ENCODE measurements at regions not wholly inside any gene's neighbourhood (a gene's known extent, or its start where the extent isn't known, plus 50 kb on each side); places are given as distances from the start of the nearest gene placed in this dataset.

GRCh38 chr12:58250077-58250476 lies 308.7 kb downstream of the ATP23 start:
- no peaks in the 10 kb centered on the region for H3K27me3 ChIP-seq (replicated peaks in 2 of 5; ENCODE audit: control insufficient read depth in 4 of 5, insufficient read depth in 5 of 5, low read length in 4 of 5)
- no peaks in the 10 kb centered on the region for H3K36me3 ChIP-seq (ENCODE audit: control insufficient read depth in 4 of 4, insufficient read depth in 4 of 4, low read length in 3 of 4)
- ChIA-PET POLR2A (no interaction called here), CTCF (no interaction called here)
- DNase-seq: no peak
- WGBS (ENCODE audit: insufficient coverage): 98% methylated on average over 5 of the region's 5 CpGs
- H3K9me3 ChIP-seq (ENCODE audit: control extremely low read depth in 1 of 5, control insufficient read depth in 4 of 5, insufficient read depth in 2 of 5, low read depth in 1 of 5, low read length in 4 of 5): no peaks in the 10 kb centered on the region
- no peaks in the 10 kb centered on the region for H3K4me1 ChIP-seq (ENCODE audit: control extremely low read depth in 1 of 4, control insufficient read depth in 4 of 4, insufficient read depth in 4 of 4, low read length in 3 of 4)
- no peak overlapping the region for H3K27ac ChIP-seq (ENCODE audit: insufficient read depth in 1 of 2, low read depth in 1 of 2, low read length in 2 of 2, poor library complexity in 1 of 2, severe bottlenecking in 2 of 2)
- no peak overlapping the region for H3K4me3 ChIP-seq (ENCODE audit: control insufficient read depth in 1 of 7, extremely low read depth in 1 of 7, insufficient read depth in 4 of 7, low read depth in 2 of 7, low read length in 6 of 7)

- Histone ChIP-seq H3K4me3 (ENCODE audit: control insufficient read depth in 1 of 7, extremely low read depth in 1 of 7, insufficient read depth in 4 of 7, low read depth in 2 of 7, low read length in 6 of 7) (no peak overlapping the region), H3K9me3 (ENCODE audit: control extremely low read depth in 1 of 5, control insufficient read depth in 4 of 5, insufficient read depth in 2 of 5, low read depth in 1 of 5, low read length in 4 of 5) (no peaks in the 10 kb centered on the region), H3K36me3 (ENCODE audit: control insufficient read depth in 4 of 4, insufficient read depth in 4 of 4, low read length in 3 of 4) (no peaks in the 10 kb centered on the region), H3K4me1 (ENCODE audit: control extremely low read depth in 1 of 4, control insufficient read depth in 4 of 4, insufficient read depth in 4 of 4, low read length in 3 of 4) (no peaks in the 10 kb centered on the region), H3K27me3 (replicated peaks in 2 of 5; ENCODE audit: control insufficient read depth in 4 of 5, insufficient read depth in 5 of 5, low read length in 4 of 5) (no peaks in the 10 kb centered on the region), H3K27ac (ENCODE audit: insufficient read depth in 1 of 2, low read depth in 1 of 2, low read length in 2 of 2, poor library complexity in 1 of 2, severe bottlenecking in 2 of 2) (no peak overlapping the region)
- DNase-seq: no peak
- ChIA-PET CTCF (no interaction called here), POLR2A (no interaction called here)
- 85% methylated on average over 2 of the region's 2 CpGs for WGBS (ENCODE audit: insufficient coverage)
Observed at GRCh38 chr12:58252914-58253313, 311.5 kb downstream of the ATP23 start.

GRCh38 chr12:58253663-58254062 lies 312.3 kb downstream of the ATP23 start:
- Histone ChIP-seq H3K27ac (ENCODE audit: insufficient read depth in 1 of 2, low read depth in 1 of 2, low read length in 2 of 2, poor library complexity in 1 of 2, severe bottlenecking in 2 of 2) (no peak overlapping the region), H3K9me3 (ENCODE audit: control extremely low read depth in 1 of 5, control insufficient read depth in 4 of 5, insufficient read depth in 2 of 5, low read depth in 1 of 5, low read length in 4 of 5) (no peaks in the 10 kb centered on the region)

DNA sequence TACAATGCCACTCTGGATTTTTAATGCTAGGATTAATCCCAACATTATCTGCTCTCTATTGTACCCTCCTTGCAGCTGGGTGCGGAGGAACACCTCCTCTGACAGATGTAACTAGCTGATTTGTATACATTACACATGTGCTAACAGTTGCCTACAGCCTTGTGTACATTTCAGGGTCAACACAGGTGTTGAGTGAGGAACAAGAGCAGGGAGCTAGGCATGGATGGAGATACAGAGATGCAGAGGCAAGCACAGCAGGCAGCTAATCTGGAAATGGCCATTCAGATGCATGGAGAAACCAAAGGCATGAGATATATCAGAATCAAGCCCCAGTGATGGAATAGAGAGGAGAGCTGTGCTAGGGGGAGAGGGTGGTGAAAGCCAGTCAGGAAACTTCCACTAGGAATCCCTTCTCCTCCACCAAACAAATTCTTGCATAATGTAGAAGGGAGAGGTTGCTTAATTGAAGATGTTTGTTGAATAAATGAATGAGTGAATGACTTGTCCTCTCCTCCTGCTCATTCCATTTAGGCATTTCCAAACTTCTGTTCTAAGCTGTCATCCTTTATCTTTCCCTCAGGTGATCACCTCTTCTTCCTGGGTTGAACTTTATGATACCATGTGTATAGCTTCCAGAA lies 313.2 kb downstream of the ATP23 start:
- WGBS (ENCODE audit: insufficient coverage): no CpG with 5 or more reads among the region's 1 CpG
- Histone ChIP-seq H3K4me3 (ENCODE audit: control insufficient read depth in 1 of 7, extremely low read depth in 1 of 7, insufficient read depth in 4 of 7, low read depth in 2 of 7, low read length in 6 of 7) (no peak overlapping the region), H3K27me3 (replicated peaks in 2 of 5; ENCODE audit: control insufficient read depth in 4 of 5, insufficient read depth in 5 of 5, low read length in 4 of 5) (no peaks in the 10 kb centered on the region), H3K4me1 (ENCODE audit: control extremely low read depth in 1 of 4, control insufficient read depth in 4 of 4, insufficient read depth in 4 of 4, low read length in 3 of 4) (no peaks in the 10 kb centered on the region), H3K36me3 (ENCODE audit: control insufficient read depth in 4 of 4, insufficient read depth in 4 of 4, low read length in 3 of 4) (no peaks in the 10 kb centered on the region), H3K27ac (ENCODE audit: insufficient read depth in 1 of 2, low read depth in 1 of 2, low read length in 2 of 2, poor library complexity in 1 of 2, severe bottlenecking in 2 of 2) (no peak overlapping the region), H3K9me3 (ENCODE audit: control extremely low read depth in 1 of 5, control insufficient read depth in 4 of 5, insufficient read depth in 2 of 5, low read depth in 1 of 5, low read length in 4 of 5) (no peaks in the 10 kb centered on the region)
- ChIA-PET CTCF (no interaction called here), POLR2A (interaction anchor here (0.6 kb wide), 1 partner anchor 34 kb away, joined by 3 read pairs; no protein-coding TSS in a partner anchor)
- no peak for DNase-seq

More at GRCh38 chr12:58253663-58254062, 312.3 kb downstream of the ATP23 start:
- POLR2A ChIA-PET: no interaction called here
- Histone ChIP-seq H3K4me1 (ENCODE audit: control extremely low read depth in 1 of 4, control insufficient read depth in 4 of 4, insufficient read depth in 4 of 4, low read length in 3 of 4) (no peaks in the 10 kb centered on the region), H3K27me3 (replicated peaks in 2 of 5; ENCODE audit: control insufficient read depth in 4 of 5, insufficient read depth in 5 of 5, low read length in 4 of 5) (no peaks in the 10 kb centered on the region), H3K4me3 (ENCODE audit: control insufficient read depth in 1 of 7, extremely low read depth in 1 of 7, insufficient read depth in 4 of 7, low read depth in 2 of 7, low read length in 6 of 7) (no peak overlapping the region), H3K36me3 (ENCODE audit: control insufficient read depth in 4 of 4, insufficient read depth in 4 of 4, low read length in 3 of 4) (no peaks in the 10 kb centered on the region)
- WGBS (ENCODE audit: insufficient coverage): no CpG with 5 or more reads among the region's 1 CpG
- CTCF ChIA-PET: no interaction called here
- no peak for DNase-seq

GRCh38 chr12:58262796-58263195 lies 321.4 kb downstream of the ATP23 start:
- H3K27ac ChIP-seq (ENCODE audit: insufficient read depth in 1 of 2, low read depth in 1 of 2, low read length in 2 of 2, poor library complexity in 1 of 2, severe bottlenecking in 2 of 2): no peak overlapping the region
- DNase-seq: no peak
- no peaks in the 10 kb centered on the region for H3K4me1 ChIP-seq (ENCODE audit: control extremely low read depth in 1 of 4, control insufficient read depth in 4 of 4, insufficient read depth in 4 of 4, low read length in 3 of 4)
- no peak overlapping the region for H3K4me3 ChIP-seq (ENCODE audit: control insufficient read depth in 1 of 7, extremely low read depth in 1 of 7, insufficient read depth in 4 of 7, low read depth in 2 of 7, low read length in 6 of 7)
- no peaks in the 10 kb centered on the region for H3K9me3 ChIP-seq (ENCODE audit: control extremely low read depth in 1 of 5, control insufficient read depth in 4 of 5, insufficient read depth in 2 of 5, low read depth in 1 of 5, low read length in 4 of 5)
- CTCF ChIA-PET: no interaction called here
- no peaks in the 10 kb centered on the region for H3K27me3 ChIP-seq (replicated peaks in 2 of 5; ENCODE audit: control insufficient read depth in 4 of 5, insufficient read depth in 5 of 5, low read length in 4 of 5)
- POLR2A ChIA-PET: no interaction called here
- H3K36me3 ChIP-seq (ENCODE audit: control insufficient read depth in 4 of 4, insufficient read depth in 4 of 4, low read length in 3 of 4): no peaks in the 10 kb centered on the region
- WGBS (ENCODE audit: insufficient coverage): 100% methylated on average over 1 of the region's 1 CpG

DNA sequence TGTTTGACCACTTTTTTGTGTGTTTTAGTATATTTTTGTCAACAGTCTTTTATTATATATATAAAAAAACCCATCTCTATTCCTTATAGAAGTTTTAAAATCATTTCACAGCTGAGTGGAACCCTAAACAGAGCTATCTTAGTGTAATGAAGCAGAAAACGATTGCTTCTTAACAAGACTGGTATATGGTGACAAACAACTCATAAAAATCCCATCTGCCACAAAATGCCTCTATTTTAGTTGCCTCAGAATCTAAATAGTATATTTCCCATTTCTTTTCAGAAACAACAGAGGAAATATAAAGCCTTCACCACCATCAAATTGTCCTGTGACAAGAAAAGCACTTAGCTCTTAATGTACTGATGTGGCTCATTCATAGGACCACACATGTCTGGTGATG lies 322.4 kb downstream of the ATP23 start:
- Histone ChIP-seq H3K4me1 (ENCODE audit: control extremely low read depth in 1 of 4, control insufficient read depth in 4 of 4, insufficient read depth in 4 of 4, low read length in 3 of 4) (no peaks in the 10 kb centered on the region), H3K27ac (ENCODE audit: insufficient read depth in 1 of 2, low read depth in 1 of 2, low read length in 2 of 2, poor library complexity in 1 of 2, severe bottlenecking in 2 of 2) (no peak overlapping the region), H3K9me3 (ENCODE audit: control extremely low read depth in 1 of 5, control insufficient read depth in 4 of 5, insufficient read depth in 2 of 5, low read depth in 1 of 5, low read length in 4 of 5) (no peaks in the 10 kb centered on the region), H3K27me3 (replicated peaks in 2 of 5; ENCODE audit: control insufficient read depth in 4 of 5, insufficient read depth in 5 of 5, low read length in 4 of 5) (no peaks in the 10 kb centered on the region), H3K36me3 (ENCODE audit: control insufficient read depth in 4 of 4, insufficient read depth in 4 of 4, low read length in 3 of 4) (no peaks in the 10 kb centered on the region), H3K4me3 (ENCODE audit: control insufficient read depth in 1 of 7, extremely low read depth in 1 of 7, insufficient read depth in 4 of 7, low read depth in 2 of 7, low read length in 6 of 7) (no peak overlapping the region)
- ChIA-PET CTCF (no interaction called here), POLR2A (no interaction called here)
- DNase-seq: no peak
- no CpG with 5 or more reads among the region's 1 CpG for WGBS (ENCODE audit: insufficient coverage)

GRCh38 chr12:58268069-58268468 lies 326.7 kb downstream of the ATP23 start:
- ChIA-PET POLR2A (no interaction called here), CTCF (no interaction called here)
- Histone ChIP-seq H3K4me1 (ENCODE audit: control extremely low read depth in 1 of 4, control insufficient read depth in 4 of 4, insufficient read depth in 4 of 4, low read length in 3 of 4) (no peaks in the 10 kb centered on the region), H3K27me3 (replicated peaks in 2 of 5; ENCODE audit: control insufficient read depth in 4 of 5, insufficient read depth in 5 of 5, low read length in 4 of 5) (no peaks in the 10 kb centered on the region), H3K9me3 (ENCODE audit: control extremely low read depth in 1 of 5, control insufficient read depth in 4 of 5, insufficient read depth in 2 of 5, low read depth in 1 of 5, low read length in 4 of 5) (no peaks in the 10 kb centered on the region), H3K36me3 (ENCODE audit: control insufficient read depth in 4 of 4, insufficient read depth in 4 of 4, low read length in 3 of 4) (no peaks in the 10 kb centered on the region), H3K27ac (ENCODE audit: insufficient read depth in 1 of 2, low read depth in 1 of 2, low read length in 2 of 2, poor library complexity in 1 of 2, severe bottlenecking in 2 of 2) (no peak overlapping the region), H3K4me3 (ENCODE audit: control insufficient read depth in 1 of 7, extremely low read depth in 1 of 7, insufficient read depth in 4 of 7, low read depth in 2 of 7, low read length in 6 of 7) (no peak overlapping the region)
- no peak for DNase-seq
